HG03108 (cell line): ENCODE measurements at regions not wholly inside any gene's neighbourhood (a gene's known extent, or its start where the extent isn't known, plus 50 kb on each side); places are given as distances from the start of the nearest gene placed in this dataset.
"Not testable (repeated sequence)": the region's sequence is repeated elsewhere in the genome, so short reads cannot be mapped to it uniquely, and the experiment has no call there.

ENCODE experiments used
- ATAC-seq: cut with Tn5 transposase; IDR thresholded peaks from one replicate; pipeline ENCODE4 v1.9.1; 2021; ENCODE audit warnings: moderate library complexity; ENCODE audit not compliant: unreplicated experiment

DNA sequence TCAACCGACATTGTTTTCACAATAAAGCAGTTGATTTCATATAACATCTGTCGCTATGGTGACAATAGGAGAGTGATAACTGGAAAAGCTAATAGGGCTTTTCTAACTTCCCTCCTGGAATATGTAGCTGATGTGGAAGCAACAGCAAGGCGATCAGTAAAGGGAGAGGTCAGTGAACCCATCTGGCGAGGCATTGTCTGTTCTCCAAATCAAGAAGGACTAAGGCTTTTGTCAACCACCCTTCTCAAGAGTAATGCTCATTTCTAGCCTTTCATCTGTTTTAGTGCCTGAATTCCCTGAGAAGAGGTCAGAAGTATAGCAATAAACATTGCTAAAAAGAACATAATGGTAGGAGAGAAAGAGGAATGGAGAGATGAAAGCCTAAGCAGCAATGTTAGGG lies 201.3 kb downstream of the AKAP7 start:
- no peak for ATAC-seq

- not testable (repeated sequence) for ATAC-seq
These were observed 211.6 kb downstream of the AKAP7 start for GRCh38 chr6:131346896-131347295.

DNA sequence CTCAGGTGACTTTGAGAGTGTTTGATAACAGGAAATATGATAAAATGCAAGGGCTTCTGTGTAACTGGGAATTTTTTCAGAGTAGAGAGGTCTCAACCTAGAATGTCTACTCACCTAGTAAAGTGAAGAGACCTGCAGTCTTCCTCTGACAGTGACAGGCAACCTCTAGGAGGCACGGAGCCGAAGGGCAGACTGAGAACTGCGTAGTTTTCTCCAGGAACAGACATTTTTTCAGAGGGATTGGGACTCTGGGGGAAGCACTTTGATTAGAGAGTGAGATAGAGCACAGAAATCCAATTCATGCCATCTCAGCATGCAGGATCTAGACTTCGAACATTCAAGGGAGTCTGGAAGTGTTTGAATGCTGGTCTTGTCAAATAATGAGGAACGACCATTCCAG lies 213.3 kb downstream of the AKAP7 start:
- no peak for ATAC-seq

DNA sequence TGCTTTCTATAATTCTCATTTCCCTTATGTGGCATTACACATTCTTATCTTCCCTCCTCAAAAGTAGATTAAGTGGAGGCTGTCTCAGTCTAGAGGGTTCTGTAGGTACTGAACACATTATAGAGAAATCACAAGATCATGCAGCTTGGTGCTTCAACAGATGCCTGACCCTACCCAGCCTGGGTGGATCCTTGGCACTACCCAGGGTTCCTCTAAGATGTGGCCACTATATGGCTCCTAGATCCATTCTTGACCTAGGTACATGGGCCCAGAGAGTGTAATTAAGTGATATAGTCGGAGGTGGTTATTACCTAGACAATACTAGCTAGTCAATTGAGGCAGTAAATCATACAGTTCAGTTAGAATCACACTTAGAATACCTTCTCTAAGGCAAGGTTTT lies 213.9 kb downstream of the AKAP7 start:
- ATAC-seq = no peak

DNA sequence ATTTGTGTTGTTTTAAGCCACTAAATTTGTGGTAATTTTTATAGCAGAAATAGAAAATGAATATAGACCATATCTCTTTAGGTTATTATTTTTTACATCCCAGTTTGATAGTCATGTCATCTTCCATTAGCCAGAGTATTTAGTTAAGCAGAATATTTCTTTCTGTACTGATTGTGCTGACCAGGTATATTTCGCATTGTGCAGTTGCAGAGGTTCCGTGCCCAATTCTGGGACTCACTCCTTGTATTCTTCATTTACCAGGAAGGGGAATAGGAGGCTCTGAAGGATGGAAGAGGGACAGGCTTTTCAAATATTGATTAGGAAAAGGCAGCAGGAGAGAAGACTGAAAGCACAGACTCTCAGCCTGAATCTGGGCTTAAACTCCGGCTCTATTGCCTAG lies 217.8 kb downstream of the AKAP7 start:
- ATAC-seq = no peak

- no peak for ATAC-seq
These were observed 218.6 kb downstream of the AKAP7 start for GRCh38 chr6:131353876-131354275.

DNA sequence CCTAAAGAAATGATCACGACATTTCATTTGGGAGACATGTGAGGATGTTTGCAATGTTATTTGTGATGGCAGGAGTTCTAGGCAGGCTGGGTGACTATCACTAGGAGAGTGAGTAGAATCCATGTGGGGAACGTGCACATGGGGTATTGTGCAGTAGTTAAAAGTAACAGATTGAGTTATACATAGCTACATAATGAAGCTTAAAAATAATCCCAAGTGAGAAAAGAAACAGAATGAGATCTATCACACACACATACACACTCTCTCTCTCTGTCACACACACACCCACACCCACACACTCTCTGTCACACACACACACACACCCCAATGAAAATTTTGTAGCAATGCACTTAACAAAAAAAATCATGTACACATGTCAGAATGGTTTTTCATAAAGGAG lies 218.7 kb upstream of the ARG1 start:
- ATAC-seq = no peak

- ATAC-seq = no peak
These were observed 216.9 kb upstream of the ARG1 start for GRCh38 chr6:131356161-131356560.

GRCh38 chr6:131357501-131357900 lies 215.5 kb upstream of the ARG1 start:
- no peak for ATAC-seq

- no peak for ATAC-seq
These were observed 211.0 kb upstream of the ARG1 start for GRCh38 chr6:131362070-131362469.

DNA sequence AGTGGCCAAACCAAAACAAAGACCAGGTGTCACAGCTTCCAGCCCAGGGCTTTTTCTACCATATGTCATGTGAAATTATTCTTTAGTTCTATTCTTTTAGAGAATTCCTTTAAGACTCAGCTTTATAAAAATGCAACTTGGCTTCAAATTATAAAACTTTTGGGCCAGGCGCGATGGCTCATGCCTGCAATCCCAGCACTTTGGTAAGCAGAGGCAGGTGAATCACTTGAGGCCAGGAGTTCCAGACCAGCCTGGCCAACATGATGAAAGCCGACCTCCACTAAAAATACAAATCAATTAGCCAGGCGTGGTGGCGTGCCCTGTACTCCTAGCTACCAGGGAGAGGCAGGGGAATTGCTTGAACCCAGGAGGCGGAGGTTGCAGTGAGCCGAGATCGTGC lies 210.3 kb upstream of the ARG1 start:
- no peak for ATAC-seq

DNA sequence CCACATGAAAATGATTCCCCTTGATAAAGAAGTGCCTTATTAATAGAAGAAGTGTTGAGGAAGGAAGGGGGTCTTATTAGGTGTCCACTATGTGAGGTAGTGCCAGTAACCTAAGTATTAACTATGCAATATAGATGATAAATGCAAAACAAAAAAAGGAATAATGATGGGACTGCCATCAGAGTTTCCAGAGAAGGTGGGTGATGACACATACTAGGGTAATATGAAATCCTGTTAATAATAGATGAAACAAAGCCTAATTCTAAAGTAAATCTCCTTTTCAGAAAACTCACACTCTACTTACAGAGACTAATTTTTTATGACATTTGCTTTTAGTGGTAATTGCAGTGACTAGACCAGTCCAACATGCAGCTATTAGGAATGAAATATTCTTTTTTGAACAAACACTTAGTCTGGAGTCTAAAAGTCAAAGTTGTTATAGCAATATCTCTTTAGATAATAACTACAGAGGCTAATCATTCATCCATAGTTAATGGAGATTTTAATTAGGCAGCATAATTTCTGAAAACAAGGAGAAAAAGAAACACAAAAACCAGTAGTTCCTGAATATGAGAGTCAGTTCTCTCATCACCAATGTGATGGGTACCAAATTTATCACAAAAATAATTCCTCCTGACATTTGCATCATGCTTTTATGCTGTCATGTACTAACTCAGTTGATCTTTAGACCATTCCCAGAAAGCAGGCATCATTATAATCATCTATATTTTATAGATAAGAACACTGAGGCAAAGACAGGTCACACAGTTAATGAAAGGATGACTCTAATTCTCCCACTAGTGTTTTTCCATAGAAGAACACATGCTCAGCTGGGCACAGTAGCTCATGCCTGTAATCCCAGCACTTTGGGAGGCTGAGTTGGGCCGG lies 208.8 kb upstream of the ARG1 start:
- no peak for ATAC-seq

- ATAC-seq = no peak
These were observed 206.8 kb upstream of the ARG1 start for GRCh38 chr6:131366223-131366622.

- ATAC-seq = no peak
These were observed 205.7 kb upstream of the ARG1 start for GRCh38 chr6:131367206-131367873.

- peak; percentile 71 for ATAC-seq
These were observed 204.7 kb upstream of the ARG1 start for GRCh38 chr6:131368198-131368911.

GRCh38 chr6:131372535-131372934 lies 200.5 kb upstream of the ARG1 start:
- no peak for ATAC-seq

DNA sequence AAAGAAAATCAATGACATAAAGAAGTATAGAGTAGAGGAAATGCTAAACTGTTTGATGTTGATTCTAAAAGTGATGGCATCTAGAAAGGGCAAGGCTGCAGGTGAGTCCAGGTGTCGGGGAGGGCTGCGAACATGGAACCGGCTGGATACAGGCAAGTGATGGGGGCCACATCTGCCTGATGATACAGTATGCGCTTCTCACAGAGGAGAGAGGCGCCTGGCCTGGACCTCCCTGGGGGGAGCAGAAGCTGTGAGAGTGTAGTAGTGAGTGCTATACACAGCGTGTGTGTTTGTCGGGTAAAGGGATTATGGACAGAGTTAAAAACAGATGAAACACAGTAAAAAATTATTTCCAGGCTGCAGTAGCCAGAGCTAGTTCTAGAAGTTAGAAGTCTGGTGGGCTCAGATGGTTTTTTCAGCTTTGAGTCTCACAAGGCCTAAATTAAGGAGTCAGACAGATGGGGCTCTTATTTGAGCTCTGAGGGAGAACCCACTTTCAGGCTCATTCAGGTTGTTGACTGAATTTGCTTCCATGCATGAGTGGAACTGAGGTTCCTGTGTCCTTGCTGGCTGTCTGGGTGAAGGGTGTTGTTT lies 195.8 kb upstream of the ARG1 start:
- no peak for ATAC-seq

- ATAC-seq = no peak
These were observed 194.2 kb upstream of the ARG1 start for GRCh38 chr6:131378874-131379273.

DNA sequence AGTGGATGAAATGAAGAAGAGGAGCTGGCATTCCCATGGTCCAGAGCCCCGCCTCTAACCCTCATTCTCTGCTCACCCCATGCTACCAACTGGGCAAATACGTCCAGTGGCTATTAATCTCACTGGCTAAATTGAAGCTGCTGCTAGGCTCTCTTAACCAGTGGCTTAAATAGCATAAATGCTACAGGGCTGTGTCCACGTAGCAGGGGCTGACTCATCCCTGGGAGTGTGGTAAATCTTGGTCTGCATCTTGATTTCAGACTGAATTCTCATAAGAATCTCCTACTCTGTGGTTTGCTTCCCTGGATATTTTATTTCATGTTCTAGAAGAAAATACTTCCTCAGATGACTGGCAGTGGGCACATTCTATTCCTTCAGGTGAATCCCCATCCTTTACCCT lies 193.1 kb upstream of the ARG1 start:
- no peak for ATAC-seq

- ATAC-seq = no peak
These were observed 191.8 kb upstream of the ARG1 start for GRCh38 chr6:131381052-131381708.

DNA sequence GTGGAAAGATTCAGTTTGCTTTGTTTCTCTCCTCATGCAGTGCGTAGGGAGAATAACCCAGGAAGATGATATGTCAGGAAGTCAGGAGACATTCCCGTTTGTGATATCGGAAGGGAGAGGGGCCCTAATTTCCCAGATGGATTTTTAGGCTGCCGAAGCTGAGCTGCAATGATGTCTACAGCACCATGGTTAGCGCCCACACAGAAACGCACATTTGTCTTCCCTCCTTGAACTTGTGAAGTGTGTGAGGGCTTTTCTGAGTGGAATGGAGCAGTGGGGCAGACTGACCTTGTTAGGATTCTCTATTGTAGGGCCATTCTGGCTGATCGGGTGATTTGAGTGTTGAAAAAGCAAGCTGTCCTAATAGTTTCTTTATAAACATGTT lies 191.3 kb upstream of the ARG1 start:
- no peak for ATAC-seq
